ENCODE measurements at regions not wholly inside any gene's neighbourhood (a gene's known extent, or its start where the extent isn't known, plus 50 kb on each side); places are given as distances from the start of the nearest gene placed in this dataset.

- H3K9me3 ChIP-seq (ENCODE audit: control insufficient read depth in 2 of 2, insufficient read depth in 1 of 2, low read depth in 1 of 2, low read length in 1 of 2): peaks cover 0 to 17% of the 10 kb centered on the region in 2 donors
- no peak overlapping the region for H3K4me3 ChIP-seq (ENCODE audit: low read depth in 1 of 2, low read length in 2 of 2)
- no peaks in the 10 kb centered on the region for H3K4me1 ChIP-seq (ENCODE audit: control insufficient read depth in 2 of 2, insufficient read depth in 2 of 2, low read length in 1 of 2)
- H3K36me3 ChIP-seq (ENCODE audit: control insufficient read depth in 2 of 2, insufficient read depth in 2 of 2, low read length in 1 of 2): no peaks in the 10 kb centered on the region
- 72 to 83% methylated on average over 31 to 39 of the region's 39 CpGs for WGBS, 2 donors
- H3K27me3 ChIP-seq (ENCODE audit: control insufficient read depth in 1 of 2, insufficient read depth in 2 of 2, low read length in 2 of 2): no peaks in the 10 kb centered on the region
- no peak overlapping the region for H3K27ac ChIP-seq (ENCODE audit: low read depth in 2 of 2, low read length in 1 of 2)
These were observed 164.4 kb upstream of the ALG10B start for GRCh38 chr12:38151991-38152700.

DNA sequence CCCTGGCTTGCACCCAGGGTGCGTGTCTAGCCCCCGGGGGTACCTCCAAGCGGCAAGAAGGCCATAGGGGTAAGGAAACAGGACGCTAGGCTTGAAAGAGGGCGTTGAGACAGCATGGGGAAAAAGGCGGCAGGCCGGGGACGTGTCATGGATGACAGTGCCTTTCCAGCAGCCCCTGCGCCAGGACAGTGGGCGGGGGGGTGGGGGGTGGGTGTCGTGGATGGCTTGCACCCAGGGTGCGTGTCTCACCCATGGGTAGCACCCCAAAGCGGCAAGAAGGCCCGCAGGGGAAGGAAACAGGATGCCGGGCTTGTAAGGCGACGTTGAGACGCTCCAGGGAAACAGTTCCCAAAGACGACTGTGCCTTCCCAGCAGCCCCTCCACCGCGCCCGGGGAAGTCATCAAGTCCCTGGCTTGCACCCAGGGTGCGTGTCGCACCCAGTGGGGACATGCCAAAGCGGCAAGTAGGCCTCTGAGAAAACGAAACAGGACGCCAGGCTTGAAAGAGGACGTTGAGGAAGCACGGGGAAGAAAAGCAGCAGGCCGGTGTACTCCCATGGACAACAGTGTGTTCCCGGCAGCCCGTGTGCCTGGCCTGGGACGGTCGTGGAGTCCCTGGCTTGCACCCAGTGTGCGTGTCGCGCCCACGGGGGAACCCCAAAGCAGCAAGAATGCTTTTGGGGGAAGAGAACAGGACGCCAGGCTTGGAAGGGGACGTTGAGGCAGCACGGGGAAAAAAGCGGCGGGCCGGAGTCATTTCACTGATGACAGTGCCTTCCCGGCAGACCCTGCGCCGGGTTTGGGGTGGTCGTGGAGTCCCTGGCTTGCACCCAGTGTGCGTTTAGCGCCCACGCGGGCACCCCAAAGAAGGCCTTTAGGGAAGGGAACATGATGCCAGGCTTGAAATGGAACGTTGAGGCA lies 163.5 kb upstream of the ALG10B start:
- Histone ChIP-seq H3K9me3 (ENCODE audit: control insufficient read depth in 2 of 2, insufficient read depth in 1 of 2, low read depth in 1 of 2, low read length in 1 of 2) (peaks cover 5 to 26% of the 10 kb centered on the region in 2 donors), H3K36me3 (ENCODE audit: control insufficient read depth in 2 of 2, insufficient read depth in 2 of 2, low read length in 1 of 2) (no peaks in the 10 kb centered on the region), H3K27me3 (ENCODE audit: control insufficient read depth in 1 of 2, insufficient read depth in 2 of 2, low read length in 2 of 2) (no peaks in the 10 kb centered on the region), H3K4me1 (ENCODE audit: control insufficient read depth in 2 of 2, insufficient read depth in 2 of 2, low read length in 1 of 2) (no peaks in the 10 kb centered on the region), H3K27ac (ENCODE audit: low read depth in 2 of 2, low read length in 1 of 2) (no peak overlapping the region), H3K4me3 (ENCODE audit: low read depth in 1 of 2, low read length in 2 of 2) (no peak overlapping the region)
- WGBS, 2 donors: 85 to 86% methylated on average over 51 to 53 of the region's 53 CpGs

DNA sequence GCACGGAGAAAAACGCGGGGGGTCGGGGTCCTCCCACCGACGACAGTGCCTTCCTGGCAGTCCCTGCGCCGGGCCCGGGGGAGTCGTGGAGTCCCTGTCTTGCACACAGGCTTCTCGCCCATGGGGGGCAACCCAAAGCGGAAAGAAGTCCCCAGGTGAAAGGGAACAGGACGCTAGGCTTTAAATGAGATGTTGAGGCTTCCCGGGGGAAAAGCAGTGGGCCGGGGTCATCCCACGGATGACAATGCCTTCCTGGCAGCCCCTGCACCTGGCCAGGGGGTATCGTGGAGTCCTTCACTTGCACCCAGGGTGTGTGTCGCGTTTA lies 162.9 kb upstream of the ALG10B start:
- H3K4me3 ChIP-seq (ENCODE audit: low read depth in 1 of 2, low read length in 2 of 2): no peak overlapping the region
- H3K36me3 ChIP-seq (ENCODE audit: control insufficient read depth in 2 of 2, insufficient read depth in 2 of 2, low read length in 1 of 2): no peaks in the 10 kb centered on the region
- H3K27me3 ChIP-seq (ENCODE audit: control insufficient read depth in 1 of 2, insufficient read depth in 2 of 2, low read length in 2 of 2): no peaks in the 10 kb centered on the region
- no peaks in the 10 kb centered on the region for H3K4me1 ChIP-seq (ENCODE audit: control insufficient read depth in 2 of 2, insufficient read depth in 2 of 2, low read length in 1 of 2)
- WGBS, 2 donors: 85 to 88% methylated on average over 19 of the region's 19 CpGs
- no peak overlapping the region for H3K27ac ChIP-seq (ENCODE audit: low read depth in 2 of 2, low read length in 1 of 2)
- peaks cover 5 to 27% of the 10 kb centered on the region in 2 donors for H3K9me3 ChIP-seq (ENCODE audit: control insufficient read depth in 2 of 2, insufficient read depth in 1 of 2, low read depth in 1 of 2, low read length in 1 of 2)

DNA sequence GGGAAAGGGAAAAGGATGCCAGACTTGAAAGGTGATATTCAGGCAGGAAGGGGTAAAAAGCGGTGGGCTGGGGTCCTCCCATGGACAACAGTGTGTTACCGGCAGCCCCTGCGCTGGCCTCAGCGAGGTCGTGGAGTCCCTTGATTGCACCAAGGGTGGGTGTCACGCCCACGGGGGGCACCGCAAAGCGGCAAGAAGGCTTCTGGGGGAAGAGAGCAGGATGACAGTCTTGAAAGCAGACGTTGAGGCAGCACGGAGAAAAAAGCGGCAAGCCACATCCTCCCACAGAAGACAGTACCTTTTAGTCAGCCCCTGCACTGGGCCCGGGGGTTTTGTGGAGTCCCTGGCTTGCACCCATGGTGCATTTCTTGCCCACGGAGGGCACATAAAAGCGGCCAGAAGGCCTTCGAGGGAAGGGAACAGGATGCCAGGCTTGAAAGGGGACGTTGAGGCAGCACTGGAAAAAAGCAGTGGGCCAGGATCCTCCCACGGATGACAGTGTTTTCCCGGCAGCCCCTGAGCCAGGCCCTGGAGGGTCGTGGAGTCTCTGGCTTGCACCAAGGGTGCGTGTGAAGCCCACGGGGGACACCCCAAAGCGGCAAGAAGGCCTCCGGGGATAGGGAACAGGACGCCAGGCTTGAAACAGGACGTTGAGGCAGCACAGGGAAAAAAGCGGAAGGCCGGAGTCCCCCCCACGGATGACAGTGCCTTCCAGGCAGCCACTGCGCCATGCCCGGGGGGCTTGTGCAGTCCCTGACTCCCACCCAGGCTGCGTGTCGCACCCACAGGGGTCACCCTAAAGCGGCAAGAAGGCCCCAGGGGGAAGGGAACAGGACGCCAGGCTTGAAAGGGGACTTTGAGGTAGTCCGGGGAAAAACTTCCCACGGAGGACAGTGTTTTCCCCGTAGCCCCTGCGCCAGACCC lies 162.2 kb upstream of the ALG10B start:
- Histone ChIP-seq H3K27me3 (ENCODE audit: control insufficient read depth in 1 of 2, insufficient read depth in 2 of 2, low read length in 2 of 2) (no peaks in the 10 kb centered on the region), H3K4me1 (ENCODE audit: control insufficient read depth in 2 of 2, insufficient read depth in 2 of 2, low read length in 1 of 2) (no peaks in the 10 kb centered on the region), H3K27ac (ENCODE audit: low read depth in 2 of 2, low read length in 1 of 2) (no peak overlapping the region), H3K9me3 (ENCODE audit: control insufficient read depth in 2 of 2, insufficient read depth in 1 of 2, low read depth in 1 of 2, low read length in 1 of 2) (peaks cover 5 to 31% of the 10 kb centered on the region in 2 donors), H3K36me3 (ENCODE audit: control insufficient read depth in 2 of 2, insufficient read depth in 2 of 2, low read length in 1 of 2) (no peaks in the 10 kb centered on the region), H3K4me3 (ENCODE audit: low read depth in 1 of 2, low read length in 2 of 2) (no peak overlapping the region)
- 85% methylated on average over 34 to 39 of the region's 39 CpGs for WGBS, 2 donors

DNA sequence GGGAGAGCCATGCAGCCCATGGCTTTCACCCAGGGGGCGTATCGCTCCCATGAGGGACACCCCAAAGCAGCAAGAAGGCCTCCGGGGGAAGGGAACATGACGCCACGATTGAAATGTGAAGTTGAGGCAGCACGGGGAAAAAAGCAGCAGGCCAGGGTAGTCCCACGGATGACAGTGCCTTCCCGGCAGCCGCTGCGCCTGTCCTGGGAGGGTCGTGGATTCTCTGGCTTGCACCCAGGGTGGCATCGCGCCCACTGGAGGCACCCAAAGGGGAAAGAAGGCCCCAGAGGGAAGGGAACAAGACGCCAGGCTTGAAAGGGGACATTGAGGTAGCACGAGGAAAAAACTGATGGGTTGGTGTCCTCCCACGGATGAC lies 161.6 kb upstream of the ALG10B start:
- H3K4me3 ChIP-seq (ENCODE audit: low read depth in 1 of 2, low read length in 2 of 2): no peak overlapping the region
- H3K9me3 ChIP-seq (ENCODE audit: control insufficient read depth in 2 of 2, insufficient read depth in 1 of 2, low read depth in 1 of 2, low read length in 1 of 2): peaks cover 6 to 30% of the 10 kb centered on the region in 2 donors
- no peaks in the 10 kb centered on the region for H3K4me1 ChIP-seq (ENCODE audit: control insufficient read depth in 2 of 2, insufficient read depth in 2 of 2, low read length in 1 of 2)
- no peaks in the 10 kb centered on the region for H3K27me3 ChIP-seq (ENCODE audit: control insufficient read depth in 1 of 2, insufficient read depth in 2 of 2, low read length in 2 of 2)
- no peaks in the 10 kb centered on the region for H3K36me3 ChIP-seq (ENCODE audit: control insufficient read depth in 2 of 2, insufficient read depth in 2 of 2, low read length in 1 of 2)
- no peak overlapping the region for H3K27ac ChIP-seq (ENCODE audit: low read depth in 2 of 2, low read length in 1 of 2)
- 84 to 87% methylated on average over 16 of the region's 16 CpGs for WGBS, 2 donors

DNA sequence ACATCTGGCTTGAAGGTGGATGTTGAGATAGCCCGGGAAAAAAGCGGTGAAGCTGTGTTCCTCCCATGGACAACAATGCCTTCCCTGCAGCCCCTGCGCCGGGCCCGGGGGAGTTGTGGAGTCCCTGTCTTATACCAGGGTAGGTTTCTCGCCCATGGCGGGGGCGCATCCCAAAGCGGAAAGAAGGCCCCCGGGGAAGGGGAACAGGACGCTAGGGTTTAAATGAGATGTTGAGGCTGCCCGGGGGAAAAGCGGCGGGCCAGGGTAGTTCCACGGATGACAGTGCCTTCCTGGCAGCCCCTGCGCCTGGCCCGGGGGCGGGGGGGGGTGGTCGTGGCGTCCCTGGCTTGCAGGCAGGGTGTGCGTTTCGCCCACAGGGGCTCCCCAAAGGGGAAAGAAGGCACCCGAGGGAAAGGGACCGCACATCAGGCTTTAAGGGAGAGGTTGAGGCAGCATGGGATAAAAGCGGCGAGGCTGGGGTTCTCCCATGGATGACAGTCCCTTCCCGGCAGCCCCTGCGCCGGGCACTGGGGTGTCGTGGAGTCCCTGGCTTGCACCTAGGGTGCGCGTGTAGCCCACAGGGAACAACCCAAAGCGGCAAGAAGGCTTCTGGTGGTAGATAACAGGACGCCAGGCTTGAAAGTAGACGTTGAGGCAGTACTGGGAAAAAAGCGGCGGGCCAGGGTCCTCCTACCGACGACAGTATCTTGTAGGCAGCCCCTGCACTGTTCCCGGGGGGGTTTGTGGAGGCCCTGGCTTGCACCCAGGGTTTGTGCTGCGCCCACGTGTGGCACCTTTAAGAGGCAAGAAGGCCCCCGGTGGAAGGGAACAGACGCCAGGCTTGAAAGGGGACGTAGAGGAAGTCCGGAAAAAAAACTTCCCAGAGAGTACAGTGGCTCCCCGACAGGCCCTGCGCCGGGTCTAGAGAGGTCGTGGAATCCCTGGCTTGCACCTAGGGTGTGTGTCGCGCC lies 160.8 kb upstream of the ALG10B start:
- no peak overlapping the region for H3K27ac ChIP-seq (ENCODE audit: low read depth in 2 of 2, low read length in 1 of 2)
- no peak overlapping the region for H3K4me3 ChIP-seq (ENCODE audit: low read depth in 1 of 2, low read length in 2 of 2)
- H3K27me3 ChIP-seq (ENCODE audit: control insufficient read depth in 1 of 2, insufficient read depth in 2 of 2, low read length in 2 of 2): no peaks in the 10 kb centered on the region
- no peaks in the 10 kb centered on the region for H3K36me3 ChIP-seq (ENCODE audit: control insufficient read depth in 2 of 2, insufficient read depth in 2 of 2, low read length in 1 of 2)
- 87 to 88% methylated on average over 44 to 52 of the region's 52 CpGs for WGBS, 2 donors
- no peaks in the 10 kb centered on the region for H3K4me1 ChIP-seq (ENCODE audit: control insufficient read depth in 2 of 2, insufficient read depth in 2 of 2, low read length in 1 of 2)
- peaks cover 8 to 26% of the 10 kb centered on the region in 2 donors for H3K9me3 ChIP-seq (ENCODE audit: control insufficient read depth in 2 of 2, insufficient read depth in 1 of 2, low read depth in 1 of 2, low read length in 1 of 2)

GRCh38 chr12:38156497-38157245 lies 159.9 kb upstream of the ALG10B start:
- H3K36me3 ChIP-seq (ENCODE audit: control insufficient read depth in 2 of 2, insufficient read depth in 2 of 2, low read length in 1 of 2): no peaks in the 10 kb centered on the region
- H3K27ac ChIP-seq (ENCODE audit: low read depth in 2 of 2, low read length in 1 of 2): no peak overlapping the region
- H3K9me3 ChIP-seq (ENCODE audit: control insufficient read depth in 2 of 2, insufficient read depth in 1 of 2, low read depth in 1 of 2, low read length in 1 of 2): peaks cover 8 to 30% of the 10 kb centered on the region in 2 donors
- WGBS, 2 donors: 87% methylated on average over 39 of the region's 39 CpGs
- H3K27me3 ChIP-seq (ENCODE audit: control insufficient read depth in 1 of 2, insufficient read depth in 2 of 2, low read length in 2 of 2): no peaks in the 10 kb centered on the region
- H3K4me1 ChIP-seq (ENCODE audit: control insufficient read depth in 2 of 2, insufficient read depth in 2 of 2, low read length in 1 of 2): no peaks in the 10 kb centered on the region
- H3K4me3 ChIP-seq (ENCODE audit: low read depth in 1 of 2, low read length in 2 of 2): no peak overlapping the region

DNA sequence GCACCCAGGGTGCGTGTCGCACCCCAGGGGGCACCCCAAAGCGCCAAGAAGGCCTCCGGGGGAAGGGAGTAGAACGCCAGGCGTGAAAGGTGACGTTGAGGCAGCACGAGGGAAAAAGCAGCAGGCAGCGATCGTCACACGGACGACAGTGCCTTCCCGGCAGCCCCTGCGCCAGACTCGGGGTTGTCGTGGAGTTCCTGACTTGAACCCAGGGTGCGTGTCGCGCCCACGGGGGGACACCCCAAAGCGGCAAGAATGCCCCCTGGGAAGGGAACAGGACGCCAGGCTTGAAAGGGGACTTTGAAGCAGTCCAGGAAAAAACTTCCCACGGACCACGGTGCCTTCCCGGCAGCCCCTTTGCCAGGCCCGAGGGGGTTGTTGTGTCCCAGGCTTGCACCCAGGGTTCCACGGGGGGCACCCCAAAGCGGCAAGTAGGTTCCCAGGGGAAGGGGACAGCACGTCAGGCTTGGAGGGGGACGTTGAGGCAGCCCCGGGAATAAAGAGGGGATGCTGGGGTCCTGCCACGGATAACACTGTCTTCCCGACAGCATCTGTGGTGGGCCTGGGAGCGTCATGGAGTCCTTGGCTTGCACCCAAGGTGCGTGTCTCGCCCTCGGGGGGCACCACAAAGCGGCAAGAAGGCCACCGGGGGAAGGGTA lies 159.2 kb upstream of the ALG10B start:
- Histone ChIP-seq H3K9me3 (ENCODE audit: control insufficient read depth in 2 of 2, insufficient read depth in 1 of 2, low read depth in 1 of 2, low read length in 1 of 2) (peaks cover 12 to 29% of the 10 kb centered on the region in 2 donors), H3K27ac (ENCODE audit: low read depth in 2 of 2, low read length in 1 of 2) (no peak overlapping the region), H3K27me3 (ENCODE audit: control insufficient read depth in 1 of 2, insufficient read depth in 2 of 2, low read length in 2 of 2) (no peaks in the 10 kb centered on the region), H3K4me1 (ENCODE audit: control insufficient read depth in 2 of 2, insufficient read depth in 2 of 2, low read length in 1 of 2) (no peaks in the 10 kb centered on the region), H3K4me3 (ENCODE audit: low read depth in 1 of 2, low read length in 2 of 2) (no peak overlapping the region), H3K36me3 (ENCODE audit: control insufficient read depth in 2 of 2, insufficient read depth in 2 of 2, low read length in 1 of 2) (no peaks in the 10 kb centered on the region)
- WGBS, 2 donors: 90 to 92% methylated on average over 38 to 39 of the region's 39 CpGs

Data from esophagus (tissue), 2 donors.